HFF-Myc (cell line): ENCODE measurements at regions not wholly inside any gene's neighbourhood (a gene's known extent, or its start where the extent isn't known, plus 50 kb on each side); places are given as distances from the start of the nearest gene placed in this dataset.

Source experiments
- DNase-seq: peaks from one replicate; pipeline ENCODE4 v3.0.0-alpha.2; 2011; ENCODE audit warnings: low read depth; ENCODE audit errors: extremely low read depth
- H3K4me3 ChIP-seq: replicated peaks from 2 replicates; pipeline ENCODE4 v1.5.1; 2011; ENCODE audit warnings: low read depth, mild to moderate bottlenecking, control low read depth, low read length
- TF ChIP-seq, protein P1 (sequence below): IDR thresholded peaks from 2 replicates; pipeline ENCODE4 v1.5.1; 2012; ENCODE audit warnings: mild to moderate bottlenecking, low read depth, low read length, control low read depth; ENCODE audit errors: missing control alignments

GRCh38 chr21:16308269-16308668 is 578.5 kb downstream of the USP25 start:
- H3K4me3 ChIP-seq = no peak overlapping the region
- TF ChIP-seq, protein P1, sequence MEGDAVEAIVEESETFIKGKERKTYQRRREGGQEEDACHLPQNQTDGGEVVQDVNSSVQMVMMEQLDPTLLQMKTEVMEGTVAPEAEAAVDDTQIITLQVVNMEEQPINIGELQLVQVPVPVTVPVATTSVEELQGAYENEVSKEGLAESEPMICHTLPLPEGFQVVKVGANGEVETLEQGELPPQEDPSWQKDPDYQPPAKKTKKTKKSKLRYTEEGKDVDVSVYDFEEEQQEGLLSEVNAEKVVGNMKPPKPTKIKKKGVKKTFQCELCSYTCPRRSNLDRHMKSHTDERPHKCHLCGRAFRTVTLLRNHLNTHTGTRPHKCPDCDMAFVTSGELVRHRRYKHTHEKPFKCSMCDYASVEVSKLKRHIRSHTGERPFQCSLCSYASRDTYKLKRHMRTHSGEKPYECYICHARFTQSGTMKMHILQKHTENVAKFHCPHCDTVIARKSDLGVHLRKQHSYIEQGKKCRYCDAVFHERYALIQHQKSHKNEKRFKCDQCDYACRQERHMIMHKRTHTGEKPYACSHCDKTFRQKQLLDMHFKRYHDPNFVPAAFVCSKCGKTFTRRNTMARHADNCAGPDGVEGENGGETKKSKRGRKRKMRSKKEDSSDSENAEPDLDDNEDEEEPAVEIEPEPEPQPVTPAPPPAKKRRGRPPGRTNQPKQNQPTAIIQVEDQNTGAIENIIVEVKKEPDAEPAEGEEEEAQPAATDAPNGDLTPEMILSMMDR = no peak
- no peak for DNase-seq

DNA sequence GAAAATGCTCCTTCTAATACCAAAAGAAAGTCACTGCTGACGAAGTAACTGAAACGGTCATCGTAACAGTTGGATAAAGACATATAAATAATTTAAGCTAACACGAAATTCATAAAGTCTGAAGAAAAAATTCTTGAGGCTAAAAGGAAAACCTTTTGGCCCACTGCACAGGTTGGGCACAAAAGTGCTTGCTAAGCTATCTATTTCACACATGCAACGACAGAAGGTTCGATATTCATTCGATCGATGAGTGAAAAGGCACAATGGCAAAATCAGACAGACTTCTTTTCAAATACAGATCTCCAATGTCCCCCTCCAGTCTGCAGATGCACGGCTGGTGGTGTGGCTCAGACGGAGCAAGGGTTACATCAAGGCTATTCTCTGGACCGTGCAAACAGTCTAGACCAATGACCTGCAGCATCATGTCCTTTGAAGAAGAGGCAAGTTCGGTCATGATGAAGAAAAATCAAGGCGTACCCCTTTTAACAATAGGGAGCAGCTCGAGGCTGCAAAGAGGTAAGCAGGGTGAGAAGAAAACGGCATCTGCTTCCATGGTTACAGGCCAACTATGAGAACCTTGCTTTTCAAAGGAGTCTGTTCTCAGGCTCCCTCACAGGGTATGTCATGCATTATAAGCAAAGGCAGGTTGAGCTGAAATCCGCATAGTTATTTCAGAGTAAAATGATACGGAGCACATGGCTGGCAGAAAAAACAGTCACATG is 579.6 kb downstream of the USP25 start:
- DNase-seq = no peak
- TF ChIP-seq, protein P1 = no peak
- H3K4me3 ChIP-seq = no peak overlapping the region

DNA sequence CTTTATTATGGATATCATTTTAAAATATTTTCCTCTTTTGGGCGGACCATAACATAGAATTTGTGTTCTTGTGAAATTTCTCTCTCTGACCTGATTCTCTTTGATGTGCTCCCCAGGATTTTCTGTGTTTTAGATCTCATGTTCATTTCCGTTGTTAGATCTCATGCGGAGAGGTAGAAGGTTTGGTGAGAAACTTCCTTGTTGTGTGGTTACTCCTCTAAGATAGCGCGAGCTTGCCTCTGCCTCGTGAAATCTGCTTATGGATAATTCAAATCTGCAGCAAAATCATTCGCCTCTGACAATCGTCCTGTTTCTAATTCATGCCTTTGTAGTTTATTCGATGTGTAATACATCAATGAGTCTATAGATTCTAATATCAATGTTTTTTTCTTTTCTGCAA is 580.4 kb downstream of the USP25 start:
- TF ChIP-seq, protein P1 = no peak
- DNase-seq = no peak
- no peak overlapping the region for H3K4me3 ChIP-seq

DNA sequence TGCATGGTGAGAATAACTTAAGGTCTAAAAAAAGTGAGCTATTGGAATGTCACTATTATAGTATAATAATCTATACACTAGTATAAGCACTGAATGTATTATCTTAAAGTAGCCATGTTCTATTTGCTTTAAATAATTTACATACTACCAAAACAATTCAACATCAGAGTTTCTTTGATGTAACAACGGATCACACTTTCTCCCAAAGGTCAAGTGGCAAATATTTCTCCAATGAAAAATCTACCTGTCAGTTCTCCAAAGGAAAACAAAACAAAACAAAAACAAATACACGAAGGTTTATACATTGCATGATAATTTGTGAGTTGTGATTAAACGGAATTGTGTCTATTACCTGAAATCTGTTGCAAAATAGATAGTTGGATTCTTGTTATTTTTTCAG is 581.4 kb downstream of the USP25 start:
- DNase-seq = no peak
- TF ChIP-seq, protein P1 = no peak
- no peak overlapping the region for H3K4me3 ChIP-seq

- DNase-seq = no peak
- no peak overlapping the region for H3K4me3 ChIP-seq
- TF ChIP-seq, protein P1 = no peak
These were observed 582.5 kb downstream of the USP25 start for GRCh38 chr21:16312321-16312720.

- TF ChIP-seq, protein P1 = no peak
- H3K4me3 ChIP-seq = no peak overlapping the region
- no peak for DNase-seq
These were observed 585.4 kb downstream of the USP25 start for GRCh38 chr21:16315223-16315622.
